ENCODE measurements at regions not wholly inside any gene's neighbourhood (a gene's known extent, or its start where the extent isn't known, plus 50 kb on each side); places are given as distances from the start of the nearest gene placed in this dataset.
A peak's percentile ranks its signal among the peaks of the same experiment; 100 is the strongest.

DNA sequence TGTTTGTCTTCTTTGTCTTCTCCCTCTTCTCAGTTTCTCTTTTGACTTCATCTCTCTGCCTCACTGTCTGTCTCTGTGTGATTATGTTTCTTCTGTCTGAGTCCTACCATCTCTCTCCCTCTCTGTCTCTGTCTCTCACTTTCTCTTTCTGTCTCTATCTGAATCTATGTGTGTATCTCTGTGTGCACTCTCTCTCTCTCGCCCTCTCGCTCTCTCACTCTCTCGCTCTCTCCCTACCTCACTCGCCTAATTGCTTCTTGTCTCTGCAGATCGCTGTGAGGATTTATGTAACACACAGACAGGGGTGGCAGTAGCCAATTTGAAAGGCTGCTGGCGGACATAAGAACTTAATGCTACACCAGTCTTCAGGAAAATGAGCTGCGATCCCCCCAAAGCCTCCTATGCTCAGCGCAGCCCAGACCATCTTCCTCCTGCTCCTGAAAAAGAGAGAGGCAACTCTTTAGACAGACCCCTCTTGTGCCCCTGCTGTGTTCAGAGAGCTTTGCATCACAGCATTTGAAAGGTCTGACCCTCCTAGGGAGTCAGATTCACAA is 140.9 kb downstream of the CCT6B start:
- Histone ChIP-seq H3K4me3 (ENCODE audit: low read length in 2 of 2) (no peak overlapping the region), H3K27me3 (ENCODE audit: control insufficient read depth in 2 of 2, insufficient read depth in 1 of 2, low read length in 1 of 2) (peaks cover 0 to 6% of the 10 kb centered on the region in 2 donors), H3K4me1 (ENCODE audit: control insufficient read depth in 2 of 2, insufficient read depth in 2 of 2, low read length in 2 of 2) (no peaks in the 10 kb centered on the region), H3K36me3 (ENCODE audit: control insufficient read depth in 2 of 2, insufficient read depth in 2 of 2, low read length in 1 of 2) (no peaks in the 10 kb centered on the region), H3K27ac (ENCODE audit: low read depth in 1 of 2, low read length in 1 of 2) (no peak overlapping the region), H3K9me3 (ENCODE audit: control insufficient read depth in 2 of 2, insufficient read depth in 1 of 2, low read length in 1 of 2) (no peaks in the 10 kb centered on the region)
- no peak for DNase-seq (ENCODE audit: low read depth in 6 of 9, low spot score in 9 of 9)
- WGBS, result 78% methylated on average over 8 of the region's 8 CpGs

DNA sequence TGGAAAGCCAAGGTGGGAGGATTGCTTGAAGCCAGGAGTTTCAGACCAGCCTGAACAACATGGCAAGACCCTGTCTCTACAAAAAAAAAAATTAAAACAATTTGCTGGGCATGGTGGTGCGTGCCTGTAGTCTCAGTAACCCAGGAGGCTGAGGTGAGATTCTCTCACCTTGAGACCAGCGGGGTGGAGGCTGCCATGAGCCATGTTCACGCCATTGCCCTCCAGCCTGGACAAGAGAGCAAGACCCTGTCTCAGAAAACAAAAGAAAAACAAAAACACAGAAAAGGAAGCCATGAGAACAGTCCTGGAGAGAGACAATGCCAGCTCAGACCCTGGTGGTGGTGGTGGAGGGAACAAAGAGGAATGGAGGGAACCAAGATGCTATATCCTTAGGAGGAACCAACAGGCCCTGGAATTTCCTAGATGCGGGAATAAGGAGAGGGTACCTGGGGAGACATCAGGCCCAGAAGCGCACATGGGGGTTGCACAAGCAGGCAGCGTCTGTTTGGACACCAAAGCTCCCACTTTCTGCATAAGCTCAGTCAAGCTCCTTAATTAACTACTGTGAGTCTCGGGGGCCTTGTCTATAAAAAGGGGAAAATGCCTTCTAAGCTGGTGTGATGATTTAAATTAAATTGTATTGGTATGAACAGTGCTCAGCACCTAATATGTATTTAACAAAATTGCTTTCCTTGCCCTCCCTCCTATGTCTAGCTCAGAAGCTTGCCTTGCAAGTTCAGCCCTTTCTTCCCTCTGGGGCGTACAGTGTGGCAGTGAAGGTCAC is 143.8 kb downstream of the CCT6B start:
- Histone ChIP-seq H3K9me3 (ENCODE audit: control insufficient read depth in 2 of 2, insufficient read depth in 1 of 2, low read length in 1 of 2) (no peaks in the 10 kb centered on the region), H3K27me3 (ENCODE audit: control insufficient read depth in 2 of 2, insufficient read depth in 1 of 2, low read length in 1 of 2) (peaks cover 0 to 6% of the 10 kb centered on the region in 2 donors), H3K4me1 (ENCODE audit: control insufficient read depth in 2 of 2, insufficient read depth in 2 of 2, low read length in 2 of 2) (no peaks in the 10 kb centered on the region), H3K27ac (ENCODE audit: low read depth in 1 of 2, low read length in 1 of 2) (no peak overlapping the region), H3K4me3 (ENCODE audit: low read length in 2 of 2) (no peak overlapping the region), H3K36me3 (ENCODE audit: control insufficient read depth in 2 of 2, insufficient read depth in 2 of 2, low read length in 1 of 2) (no peaks in the 10 kb centered on the region)
- no peak for DNase-seq (ENCODE audit: low read depth in 6 of 9, low spot score in 9 of 9)
- WGBS, result 96% methylated on average over 8 of the region's 8 CpGs

DNA sequence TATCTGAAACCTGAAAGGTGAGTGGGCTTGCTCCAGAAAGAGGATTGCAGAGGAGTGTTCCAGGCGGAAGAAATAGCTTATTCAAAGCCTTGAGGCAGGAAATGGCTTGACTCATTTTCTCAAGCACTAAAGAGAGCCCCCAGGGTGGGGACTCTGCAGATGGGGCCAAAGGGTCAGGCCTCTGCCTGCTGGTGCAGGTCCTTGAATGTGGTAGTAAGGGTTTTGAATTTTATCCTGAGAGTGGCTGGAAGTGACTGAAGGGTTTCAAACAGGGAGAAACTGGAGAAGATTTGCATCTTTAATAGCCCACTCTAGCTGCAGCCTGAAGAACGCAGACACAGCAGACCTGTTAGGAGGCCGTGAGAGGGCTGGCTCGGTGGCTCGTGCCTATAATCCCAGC is 144.4 kb downstream of the CCT6B start:
- no peak for DNase-seq (ENCODE audit: low read depth in 6 of 9, low spot score in 9 of 9)
- Histone ChIP-seq H3K27me3 (ENCODE audit: control insufficient read depth in 2 of 2, insufficient read depth in 1 of 2, low read length in 1 of 2) (peaks cover 0 to under 1% of the 10 kb centered on the region in 2 donors), H3K36me3 (ENCODE audit: control insufficient read depth in 2 of 2, insufficient read depth in 2 of 2, low read length in 1 of 2) (no peaks in the 10 kb centered on the region), H3K4me1 (ENCODE audit: control insufficient read depth in 2 of 2, insufficient read depth in 2 of 2, low read length in 2 of 2) (no peaks in the 10 kb centered on the region), H3K27ac (ENCODE audit: low read depth in 1 of 2, low read length in 1 of 2) (no peak overlapping the region), H3K9me3 (ENCODE audit: control insufficient read depth in 2 of 2, insufficient read depth in 1 of 2, low read length in 1 of 2) (no peaks in the 10 kb centered on the region), H3K4me3 (ENCODE audit: low read length in 2 of 2) (no peak overlapping the region)
- 82% methylated on average over 5 of the region's 5 CpGs for WGBS

DNA sequence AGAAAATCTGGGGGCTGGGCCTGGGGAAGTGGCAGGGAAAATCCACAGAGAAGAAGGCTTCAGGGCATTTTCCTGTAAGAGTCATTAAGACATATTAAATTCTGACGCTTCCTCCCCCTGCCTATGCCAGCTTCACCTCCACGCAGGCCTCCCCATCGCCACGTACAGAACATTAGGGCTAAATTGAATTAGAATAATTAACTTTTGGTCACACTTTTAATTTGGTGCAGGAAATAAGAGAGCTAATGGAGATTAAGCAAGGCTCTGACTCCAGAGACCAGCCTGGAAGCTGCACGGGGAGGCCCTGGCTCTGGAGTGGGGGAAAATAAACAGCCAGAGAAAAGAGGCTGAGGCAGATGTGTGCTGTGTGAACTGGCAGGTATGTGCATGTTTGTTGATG is 148.0 kb downstream of the CCT6B start:
- H3K36me3 ChIP-seq (ENCODE audit: control insufficient read depth in 2 of 2, insufficient read depth in 2 of 2, low read length in 1 of 2), result no peaks in the 10 kb centered on the region
- H3K4me1 ChIP-seq (ENCODE audit: control insufficient read depth in 2 of 2, insufficient read depth in 2 of 2, low read length in 2 of 2), result no peaks in the 10 kb centered on the region
- H3K27ac ChIP-seq (ENCODE audit: low read depth in 1 of 2, low read length in 1 of 2), result no peak overlapping the region
- no peak for DNase-seq (ENCODE audit: low read depth in 6 of 9, low spot score in 9 of 9)
- 94% methylated on average over 5 of the region's 5 CpGs for WGBS
- no peak overlapping the region for H3K4me3 ChIP-seq (ENCODE audit: low read length in 2 of 2)
- H3K9me3 ChIP-seq (ENCODE audit: control insufficient read depth in 2 of 2, insufficient read depth in 1 of 2, low read length in 1 of 2), result no peaks in the 10 kb centered on the region
- no peaks in the 10 kb centered on the region for H3K27me3 ChIP-seq (ENCODE audit: control insufficient read depth in 2 of 2, insufficient read depth in 1 of 2, low read length in 1 of 2)

DNA sequence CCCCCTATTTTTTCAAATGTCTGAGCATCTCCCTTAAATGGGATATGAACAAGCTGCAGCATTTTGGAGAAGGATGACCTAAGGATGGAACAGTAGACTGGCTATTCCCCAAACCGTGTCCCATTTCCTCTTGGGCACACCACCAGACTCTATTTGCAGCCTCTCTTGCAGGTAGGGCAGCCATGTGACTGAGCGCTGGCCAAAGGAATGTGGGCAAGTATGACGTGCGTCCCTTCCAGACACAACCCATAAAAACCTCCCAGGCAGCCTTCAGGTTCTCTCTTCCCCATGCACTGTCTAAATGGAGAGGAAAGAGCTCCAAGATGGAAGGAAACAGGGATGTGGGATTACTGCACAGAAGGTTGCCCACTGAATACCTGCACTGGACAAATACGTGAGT is 149.7 kb downstream of the CCT6B start:
- no peaks in the 10 kb centered on the region for H3K9me3 ChIP-seq (ENCODE audit: control insufficient read depth in 2 of 2, insufficient read depth in 1 of 2, low read length in 1 of 2)
- 92% methylated on average over 5 of the region's 5 CpGs for WGBS
- no peaks in the 10 kb centered on the region for H3K36me3 ChIP-seq (ENCODE audit: control insufficient read depth in 2 of 2, insufficient read depth in 2 of 2, low read length in 1 of 2)
- H3K4me1 ChIP-seq (ENCODE audit: control insufficient read depth in 2 of 2, insufficient read depth in 2 of 2, low read length in 2 of 2), result no peaks in the 10 kb centered on the region
- H3K27me3 ChIP-seq (ENCODE audit: control insufficient read depth in 2 of 2, insufficient read depth in 1 of 2, low read length in 1 of 2), result no peaks in the 10 kb centered on the region
- H3K27ac ChIP-seq (ENCODE audit: low read depth in 1 of 2, low read length in 1 of 2), result no peak overlapping the region
- H3K4me3 ChIP-seq (ENCODE audit: low read length in 2 of 2), result no peak overlapping the region
- no peak for DNase-seq (ENCODE audit: low read depth in 6 of 9, low spot score in 9 of 9)

DNA sequence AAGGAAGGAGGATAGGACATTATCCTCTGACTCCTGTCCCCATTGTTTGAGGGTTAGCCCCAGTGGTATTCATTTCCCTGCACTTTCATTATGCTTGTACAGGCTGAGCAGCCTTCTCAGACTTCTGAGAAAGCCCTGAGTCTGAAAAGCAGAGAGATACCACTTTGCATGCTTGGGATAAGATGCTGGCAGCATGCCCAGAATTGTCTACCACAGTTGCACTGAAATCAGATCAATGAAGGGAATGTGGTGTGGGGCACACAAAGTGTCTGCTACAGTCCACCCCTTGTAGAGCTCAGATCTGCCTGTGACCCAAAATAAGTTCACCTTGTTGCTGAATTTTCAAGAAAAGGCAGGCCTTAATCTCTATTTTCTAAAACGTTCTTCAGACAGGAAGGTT is 160.6 kb downstream of the CCT6B start:
- Histone ChIP-seq H3K27me3 (ENCODE audit: control insufficient read depth in 2 of 2, insufficient read depth in 1 of 2, low read length in 1 of 2) (no peaks in the 10 kb centered on the region), H3K27ac (ENCODE audit: low read depth in 1 of 2, low read length in 1 of 2) (no peak overlapping the region), H3K4me1 (ENCODE audit: control insufficient read depth in 2 of 2, insufficient read depth in 2 of 2, low read length in 2 of 2) (no peaks in the 10 kb centered on the region), H3K4me3 (ENCODE audit: low read length in 2 of 2) (no peak overlapping the region), H3K36me3 (ENCODE audit: control insufficient read depth in 2 of 2, insufficient read depth in 2 of 2, low read length in 1 of 2) (no peaks in the 10 kb centered on the region), H3K9me3 (ENCODE audit: control insufficient read depth in 2 of 2, insufficient read depth in 1 of 2, low read length in 1 of 2) (no peaks in the 10 kb centered on the region)
- no peak for DNase-seq (ENCODE audit: low read depth in 6 of 9, low spot score in 9 of 9)
- 83% methylated on average over 1 of the region's 1 CpG for WGBS

DNA sequence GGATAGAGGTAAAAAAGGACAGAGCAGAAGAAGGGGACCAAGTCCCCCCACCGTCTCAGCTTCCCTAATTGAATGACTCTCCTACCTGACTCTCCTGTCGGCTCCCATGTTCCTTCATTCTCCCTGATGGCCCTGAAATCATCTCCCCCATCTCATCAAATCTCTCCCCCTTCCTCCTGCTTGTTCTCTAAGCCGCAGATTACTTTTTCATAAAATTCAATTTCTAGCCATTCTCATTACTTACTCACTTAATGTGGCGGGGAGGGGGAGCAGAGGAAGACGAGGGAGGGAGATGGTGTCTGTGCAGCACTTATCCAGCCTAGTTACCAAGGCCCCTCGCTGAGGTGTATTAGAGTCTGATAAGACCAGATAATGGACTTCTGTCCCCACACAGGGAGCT is 161.5 kb downstream of the CCT6B start:
- H3K27ac ChIP-seq (ENCODE audit: low read depth in 1 of 2, low read length in 1 of 2), result no peak overlapping the region
- DNase-seq (ENCODE audit: low read depth in 6 of 9, low spot score in 9 of 9), result no peak
- no peaks in the 10 kb centered on the region for H3K36me3 ChIP-seq (ENCODE audit: control insufficient read depth in 2 of 2, insufficient read depth in 2 of 2, low read length in 1 of 2)
- H3K27me3 ChIP-seq (ENCODE audit: control insufficient read depth in 2 of 2, insufficient read depth in 1 of 2, low read length in 1 of 2), result no peaks in the 10 kb centered on the region
- no peaks in the 10 kb centered on the region for H3K9me3 ChIP-seq (ENCODE audit: control insufficient read depth in 2 of 2, insufficient read depth in 1 of 2, low read length in 1 of 2)
- no peak overlapping the region for H3K4me3 ChIP-seq (ENCODE audit: low read length in 2 of 2)
- WGBS, result 82% methylated on average over 6 of the region's 6 CpGs
- H3K4me1 ChIP-seq (ENCODE audit: control insufficient read depth in 2 of 2, insufficient read depth in 2 of 2, low read length in 2 of 2), result no peaks in the 10 kb centered on the region

DNA sequence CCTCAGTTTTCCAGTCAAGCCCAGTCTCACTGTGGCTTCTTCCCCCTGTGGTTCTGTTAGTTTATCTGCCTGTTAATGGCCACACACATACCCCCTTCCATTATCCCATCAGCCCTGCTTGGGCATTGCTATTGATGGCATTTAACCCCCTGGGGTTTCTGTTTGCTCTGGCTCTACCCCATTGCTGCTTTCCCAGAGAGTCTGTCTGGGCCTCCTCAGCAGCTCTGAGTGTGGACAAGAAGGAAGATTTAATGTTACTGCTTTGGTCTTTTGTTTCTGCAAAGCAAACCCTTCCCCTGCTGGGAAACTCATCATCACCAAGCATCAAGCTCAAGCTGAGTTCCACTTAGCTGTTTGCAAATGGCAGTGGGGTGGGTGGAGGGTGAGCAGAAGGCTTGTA is 162.7 kb downstream of the CCT6B start:
- Histone ChIP-seq H3K4me1 (ENCODE audit: control insufficient read depth in 2 of 2, insufficient read depth in 2 of 2, low read length in 2 of 2) (no peaks in the 10 kb centered on the region), H3K27me3 (ENCODE audit: control insufficient read depth in 2 of 2, insufficient read depth in 1 of 2, low read length in 1 of 2) (no peaks in the 10 kb centered on the region), H3K9me3 (ENCODE audit: control insufficient read depth in 2 of 2, insufficient read depth in 1 of 2, low read length in 1 of 2) (no peaks in the 10 kb centered on the region), H3K4me3 (ENCODE audit: low read length in 2 of 2) (no peak overlapping the region), H3K27ac (ENCODE audit: low read depth in 1 of 2, low read length in 1 of 2) (no peak overlapping the region), H3K36me3 (ENCODE audit: control insufficient read depth in 2 of 2, insufficient read depth in 2 of 2, low read length in 1 of 2) (no peaks in the 10 kb centered on the region)
- no peak for DNase-seq (ENCODE audit: low read depth in 6 of 9, low spot score in 9 of 9)

DNA sequence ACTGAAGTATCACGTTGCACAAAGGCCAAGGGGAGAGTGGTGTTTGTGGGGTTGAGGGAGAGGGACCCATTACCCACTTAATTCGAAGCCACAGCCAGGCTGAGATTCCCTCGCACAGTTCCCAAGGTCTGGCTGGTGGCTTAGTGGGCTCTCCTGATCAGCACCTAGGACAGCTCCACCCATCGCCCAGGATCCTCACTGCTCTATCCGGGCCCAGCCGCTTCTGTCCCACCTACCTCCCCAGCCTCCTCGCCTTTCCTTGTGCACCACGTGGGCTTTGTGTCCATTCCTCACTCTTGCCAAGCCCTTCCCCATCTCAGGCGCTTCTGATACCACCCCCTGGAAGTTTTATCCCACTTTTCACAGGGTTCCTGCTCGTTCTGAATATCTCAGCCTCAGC is 163.5 kb downstream of the CCT6B start:
- H3K27ac ChIP-seq (ENCODE audit: low read depth in 1 of 2, low read length in 1 of 2), result no peak overlapping the region
- H3K9me3 ChIP-seq (ENCODE audit: control insufficient read depth in 2 of 2, insufficient read depth in 1 of 2, low read length in 1 of 2), result no peaks in the 10 kb centered on the region
- H3K36me3 ChIP-seq (ENCODE audit: control insufficient read depth in 2 of 2, insufficient read depth in 2 of 2, low read length in 1 of 2), result no peaks in the 10 kb centered on the region
- no peaks in the 10 kb centered on the region for H3K4me1 ChIP-seq (ENCODE audit: control insufficient read depth in 2 of 2, insufficient read depth in 2 of 2, low read length in 2 of 2)
- no peak overlapping the region for H3K4me3 ChIP-seq (ENCODE audit: low read length in 2 of 2)
- DNase-seq (ENCODE audit: low read depth in 6 of 9, low spot score in 9 of 9), result peak in 7 of 9 donors; percentile 5 to 41 (median 10)
- 11% methylated on average over 10 of the region's 10 CpGs for WGBS
- no peaks in the 10 kb centered on the region for H3K27me3 ChIP-seq (ENCODE audit: control insufficient read depth in 2 of 2, insufficient read depth in 1 of 2, low read length in 1 of 2)
